ENCODE measurements at regions not wholly inside any gene's neighbourhood (a gene's known extent, or its start where the extent isn't known, plus 50 kb on each side); places are given as distances from the start of the nearest gene placed in this dataset.

GRCh38 chr1:83581747-83582146, 417.2 kb downstream of the TTLL7 start:
- no peak for DNase-seq (ENCODE audit: low read depth)

- no peak for DNase-seq (ENCODE audit: low read depth)
Measured at GRCh38 chr1:83574791-83575190, 424.1 kb downstream of the TTLL7 start.

- DNase-seq (ENCODE audit: low read depth): no peak
Measured at GRCh38 chr1:83573776-83574175, 425.2 kb downstream of the TTLL7 start.

- DNase-seq (ENCODE audit: low read depth): no peak
Measured at GRCh38 chr1:83571536-83571935, 427.4 kb downstream of the TTLL7 start.

- DNase-seq (ENCODE audit: low read depth): no peak
Measured at GRCh38 chr1:83561346-83561745, 437.6 kb downstream of the TTLL7 start.

GRCh38 chr1:83559129-83559840, 439.6 kb downstream of the TTLL7 start:
- no peak for DNase-seq (ENCODE audit: low read depth)

GRCh38 chr1:83555871-83556270, 443.1 kb downstream of the TTLL7 start:
- DNase-seq (ENCODE audit: low read depth): no peak

GRCh38 chr1:83554174-83554573, 444.8 kb downstream of the TTLL7 start:
- no peak for DNase-seq (ENCODE audit: low read depth)

- DNase-seq (ENCODE audit: low read depth): no peak
Measured at GRCh38 chr1:83552820-83553219, 446.1 kb downstream of the TTLL7 start.

GRCh38 chr1:83548311-83548710, 450.6 kb downstream of the TTLL7 start:
- DNase-seq (ENCODE audit: low read depth): no peak

GRCh38 chr1:83547901-83548300, 451.0 kb downstream of the TTLL7 start:
- no peak for DNase-seq (ENCODE audit: low read depth)

- DNase-seq (ENCODE audit: low read depth): no peak
Measured at GRCh38 chr1:83546874-83547273, 452.1 kb downstream of the TTLL7 start.

- DNase-seq (ENCODE audit: low read depth): no peak
Measured at GRCh38 chr1:83545066-83545862, 453.7 kb downstream of the TTLL7 start.

GRCh38 chr1:83543222-83543973, 455.5 kb downstream of the TTLL7 start:
- no peak for DNase-seq (ENCODE audit: low read depth)

- no peak for DNase-seq (ENCODE audit: low read depth)
Measured at GRCh38 chr1:83531521-83532309, 467.2 kb downstream of the TTLL7 start.

- DNase-seq (ENCODE audit: low read depth): no peak
Measured at GRCh38 chr1:83530506-83530905, 468.4 kb downstream of the TTLL7 start.

GRCh38 chr1:83527987-83528386, 470.9 kb downstream of the TTLL7 start:
- no peak for DNase-seq (ENCODE audit: low read depth)

- no peak for DNase-seq (ENCODE audit: low read depth)
Measured at GRCh38 chr1:83520797-83521196, 478.1 kb downstream of the TTLL7 start.

GRCh38 chr1:83516369-83516768, 482.6 kb downstream of the TTLL7 start:
- no peak for DNase-seq (ENCODE audit: low read depth)

- no peak for DNase-seq (ENCODE audit: low read depth)
Measured at GRCh38 chr1:83515578-83516154, 483.3 kb downstream of the TTLL7 start.

- no peak for DNase-seq (ENCODE audit: low read depth)
Measured at GRCh38 chr1:83512373-83513193, 486.3 kb downstream of the TTLL7 start.

All from T-helper 22 cell (primary cell).